GM21723 (cell line): ENCODE measurements at regions not wholly inside any gene's neighbourhood (a gene's known extent, or its start where the extent isn't known, plus 50 kb on each side); places are given as distances from the start of the nearest gene placed in this dataset.

Experiments used
- ATAC-seq: cut with Tn5 transposase; IDR thresholded peaks from one replicate; pipeline ENCODE4 v1.9.1; 2021; ENCODE audit warnings: mild to moderate bottlenecking, moderate library complexity; ENCODE audit not compliant: unreplicated experiment

DNA sequence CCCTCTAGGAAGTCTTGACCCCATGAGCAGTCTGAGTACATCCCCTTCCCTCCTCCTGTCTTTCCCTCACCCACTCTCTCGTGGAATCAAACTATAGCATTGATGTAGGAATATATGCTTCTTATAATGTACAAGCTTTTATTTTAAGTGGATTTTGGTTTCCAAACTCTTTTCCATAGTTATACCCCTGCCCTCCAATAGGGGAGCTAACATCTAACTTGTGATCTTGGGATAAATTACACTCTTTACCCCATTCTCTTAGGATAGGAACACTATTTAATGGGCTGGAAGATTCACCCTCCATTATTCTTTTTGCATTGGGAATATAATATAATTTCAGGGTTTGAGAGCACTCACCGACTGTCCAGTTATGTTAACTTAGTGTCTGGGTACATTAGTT is 465.9 kb downstream of the GATA3 start:
- ATAC-seq = no peak

DNA sequence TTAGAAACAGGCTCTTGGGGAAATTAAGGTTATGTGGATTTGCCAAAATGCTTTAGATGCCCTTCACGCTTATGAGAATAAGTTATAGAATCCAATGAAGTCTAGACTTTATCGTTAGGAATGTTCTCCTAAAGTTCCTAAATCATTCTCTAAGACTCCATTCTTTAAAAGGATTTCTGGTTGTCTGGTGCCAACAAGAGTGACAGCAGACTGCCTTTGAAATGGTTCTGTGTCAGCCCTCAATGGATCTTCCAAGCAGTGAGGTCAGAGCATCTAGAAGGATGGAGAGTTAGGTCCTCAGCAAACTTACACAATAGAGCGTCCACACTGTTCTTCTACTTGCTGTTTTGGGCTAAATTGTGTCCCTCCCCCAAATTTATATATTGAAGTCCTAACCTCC is 473.3 kb downstream of the GATA3 start:
- ATAC-seq = no peak

GRCh38 chr10:8531116-8531515 is 476.6 kb downstream of the GATA3 start:
- ATAC-seq = no peak

DNA sequence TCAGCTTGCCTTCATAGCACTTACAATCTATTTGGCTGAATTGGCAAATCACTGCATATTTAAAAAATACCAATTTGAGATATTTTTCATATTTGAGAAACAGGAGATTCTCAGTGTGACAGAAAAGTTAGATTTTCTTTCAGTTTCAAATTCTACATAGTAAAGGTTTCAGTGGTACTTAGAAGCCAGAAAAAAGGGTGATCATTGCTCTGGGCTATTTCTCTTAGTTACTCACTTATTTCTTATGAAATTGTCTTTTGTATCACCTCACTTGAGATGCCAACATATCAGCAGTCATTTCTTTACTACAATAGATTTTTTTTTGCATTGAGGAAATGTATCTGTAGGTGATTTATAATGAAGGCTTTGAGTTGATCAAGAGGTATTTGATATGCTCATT is 478.2 kb downstream of the GATA3 start:
- no peak for ATAC-seq

GRCh38 chr10:8533462-8533861 is 479.0 kb downstream of the GATA3 start:
- no peak for ATAC-seq

DNA sequence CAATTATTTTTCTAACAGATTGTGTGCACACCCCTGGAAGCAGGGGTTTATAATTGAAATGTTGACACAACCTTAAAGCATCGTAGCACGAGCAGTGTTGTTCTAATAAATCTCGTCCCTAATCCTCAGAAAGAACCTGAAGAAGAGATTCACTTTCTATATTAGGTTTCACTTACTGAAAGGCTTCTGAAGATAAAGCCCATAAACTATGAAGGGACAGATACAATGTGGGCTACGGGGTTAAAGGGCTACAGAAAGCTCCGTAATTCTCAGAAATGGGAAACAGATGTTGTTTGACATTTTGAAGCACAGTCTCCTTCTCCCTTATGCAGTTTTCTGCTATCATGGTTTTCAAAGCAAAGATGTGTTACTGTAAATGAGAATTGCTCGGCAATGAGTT is 479.6 kb downstream of the GATA3 start:
- no peak for ATAC-seq

GRCh38 chr10:8534891-8535290 is 480.4 kb downstream of the GATA3 start:
- ATAC-seq = no peak

DNA sequence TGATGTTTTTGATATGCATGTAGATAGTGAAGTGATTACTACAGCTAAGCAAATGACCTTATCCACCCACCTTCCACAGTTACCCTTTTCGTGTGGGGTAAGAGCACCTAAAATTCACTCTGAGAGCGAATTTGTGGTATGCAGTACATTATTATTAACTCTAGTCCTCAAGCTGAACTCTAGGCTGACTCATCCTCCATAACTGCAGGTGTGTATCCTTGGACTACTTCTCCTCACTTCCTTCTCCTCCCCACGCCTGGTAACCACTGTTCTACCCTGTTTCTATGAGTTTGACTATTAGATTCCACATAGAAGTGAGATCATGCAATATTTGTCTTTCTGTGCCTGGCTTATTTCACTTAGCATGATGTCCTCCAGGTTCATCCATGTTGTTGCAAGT is 484.6 kb downstream of the GATA3 start:
- ATAC-seq = no peak

GRCh38 chr10:8543361-8544056 is 489.0 kb downstream of the GATA3 start:
- no peak for ATAC-seq

DNA sequence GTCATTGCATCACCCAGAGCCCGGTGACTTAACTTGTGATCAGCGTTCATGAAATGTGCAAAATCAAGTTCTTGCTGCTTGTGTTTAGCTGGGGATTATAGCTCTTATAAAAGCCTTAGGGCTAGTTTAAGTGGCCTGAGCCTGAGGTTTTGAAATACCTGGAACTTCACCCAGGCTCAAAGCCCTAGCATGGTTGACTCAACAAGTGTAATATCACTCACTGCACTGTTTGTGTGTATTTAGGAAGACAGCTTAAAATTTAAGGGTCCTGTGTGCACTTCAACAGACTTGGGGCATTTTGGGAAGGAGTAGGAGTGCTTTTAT is 489.5 kb downstream of the GATA3 start:
- no peak for ATAC-seq

- ATAC-seq = no peak
Measured at GRCh38 chr10:8544500-8544899, 490.0 kb downstream of the GATA3 start.

DNA sequence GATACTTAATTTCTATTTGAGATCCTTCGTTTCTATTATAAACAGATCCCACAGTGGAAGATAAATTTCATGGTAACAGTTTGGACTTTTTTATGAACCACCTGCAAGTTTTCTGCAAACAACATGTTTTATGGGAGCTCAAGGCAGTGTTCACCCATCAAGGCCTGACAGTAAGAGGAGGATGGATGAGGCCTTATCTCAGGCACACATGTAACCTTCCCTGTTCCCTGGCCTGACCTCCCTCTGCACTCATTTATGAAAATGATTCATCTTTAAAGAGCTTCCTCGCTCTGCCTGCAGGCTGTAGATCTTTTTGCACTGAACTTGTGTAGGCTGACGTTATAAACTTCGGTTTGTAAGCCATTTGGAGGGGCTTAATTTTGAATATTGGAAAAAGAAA is 500.1 kb downstream of the GATA3 start:
- no peak for ATAC-seq

DNA sequence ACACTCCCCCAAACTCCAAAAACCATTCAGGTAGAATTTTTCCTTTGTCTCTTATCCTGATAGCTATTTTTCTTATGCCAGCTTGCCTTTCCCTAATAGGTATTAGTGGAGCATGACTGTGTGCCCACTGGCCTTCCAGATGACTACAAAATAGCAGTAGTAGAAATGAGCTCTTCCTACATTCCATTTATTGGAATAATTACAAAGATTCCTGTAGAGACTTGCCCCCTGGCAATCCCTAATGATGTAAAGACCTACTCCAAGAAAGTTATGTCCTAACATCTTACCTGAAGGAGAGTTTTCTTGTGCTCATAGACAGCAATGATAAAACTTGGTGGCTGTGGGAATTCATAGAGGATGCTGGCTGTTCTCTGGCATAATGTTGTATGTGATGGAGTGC is 501.8 kb downstream of the GATA3 start:
- ATAC-seq = no peak

GRCh38 chr10:8563478-8563877 is 509.0 kb downstream of the GATA3 start:
- no peak for ATAC-seq

- no peak for ATAC-seq
Measured at GRCh38 chr10:8566737-8567136, 512.2 kb downstream of the GATA3 start.

- no peak for ATAC-seq
Measured at GRCh38 chr10:8568401-8568800, 513.9 kb downstream of the GATA3 start.

GRCh38 chr10:8575620-8576019 is 521.1 kb downstream of the GATA3 start:
- no peak for ATAC-seq

- ATAC-seq = no peak
Measured at GRCh38 chr10:8576281-8576680, 521.8 kb downstream of the GATA3 start.

- ATAC-seq = no peak
Measured at GRCh38 chr10:8576911-8577310, 522.4 kb downstream of the GATA3 start.

GRCh38 chr10:8577686-8578085 is 523.2 kb downstream of the GATA3 start:
- ATAC-seq = no peak

DNA sequence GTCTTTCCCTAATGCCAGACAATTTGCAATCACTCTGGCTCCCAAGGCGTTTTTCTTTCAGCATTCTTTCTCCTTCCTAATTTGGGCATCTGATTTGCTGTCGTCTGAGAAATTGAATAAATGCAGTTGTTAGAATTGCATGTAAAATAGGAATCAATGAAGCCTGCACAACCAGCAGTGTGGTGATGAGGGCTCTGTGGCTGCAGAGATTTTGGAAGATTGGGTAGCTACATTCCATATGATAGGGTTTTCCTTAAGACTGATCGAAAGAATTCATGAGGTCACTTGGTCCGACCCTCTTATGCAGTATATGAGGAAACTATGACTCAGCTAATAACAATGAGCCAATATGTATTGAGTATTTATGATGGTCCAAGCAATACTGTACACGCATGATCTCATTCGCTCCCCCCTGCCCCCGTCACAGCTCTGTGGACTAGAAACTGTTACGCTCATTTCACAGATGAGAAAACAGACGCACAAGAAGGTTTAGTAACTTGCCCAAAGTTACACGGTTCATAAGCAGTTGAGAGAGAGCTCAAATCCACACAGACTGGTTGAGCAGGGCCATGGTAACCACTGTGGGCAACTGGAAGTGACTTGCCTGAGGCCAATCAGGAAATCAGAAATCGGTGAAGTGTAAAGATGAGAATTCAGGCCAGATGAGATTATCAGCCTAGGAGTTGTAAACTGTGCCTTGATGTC is 527.2 kb downstream of the GATA3 start:
- no peak for ATAC-seq

- no peak for ATAC-seq
Measured at GRCh38 chr10:8583096-8583495, 528.6 kb downstream of the GATA3 start.

DNA sequence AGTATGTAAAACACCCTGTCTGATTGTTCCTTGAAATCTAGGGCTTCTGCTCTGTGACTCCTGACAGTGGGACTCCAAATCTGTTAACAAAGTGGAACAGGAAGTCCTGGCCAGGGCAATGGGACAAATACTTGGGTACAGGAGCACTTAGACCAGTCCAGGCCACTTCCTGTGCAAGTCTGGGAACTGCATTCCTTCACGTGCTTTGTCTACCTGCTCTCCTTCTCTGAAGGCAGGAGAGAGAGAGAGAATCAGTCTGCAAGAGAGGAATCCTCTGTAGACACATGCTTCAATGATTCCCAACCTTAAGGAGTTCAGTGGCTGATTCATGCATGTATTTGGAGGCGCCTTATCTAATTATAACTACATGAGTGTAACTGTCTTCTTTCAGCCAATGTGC is 530.2 kb downstream of the GATA3 start:
- ATAC-seq = no peak
